HUDEP-2 (cell line): ENCODE measurements at regions not wholly inside any gene's neighbourhood (a gene's known extent, or its start where the extent isn't known, plus 50 kb on each side); places are given as distances from the start of the nearest gene placed in this dataset.

ENCODE experiments used
- DNase-seq, 76 experiments: peaks; one replicate each; lab custom pipeline; 2025; ENCODE audit not compliant: unreplicated experiment in 76 of 76; lab: John Stamatoyannopoulos, UW

- DNase-seq: peak in 51 of 76 experiments; percentile 42 to 82 (median 66)
These were observed 109.0 kb downstream of the HFE start for GRCh38 chr6:26195924-26196845.

- DNase-seq: peak in 70 of 76 experiments; percentile 74 to 99 (median 92)
These were observed 109.8 kb downstream of the HFE start for GRCh38 chr6:26196846-26197635.

- DNase-seq: no peak
These were observed 110.4 kb downstream of the HFE start for GRCh38 chr6:26197636-26197932.

GRCh38 chr6:26197933-26198721, 110.9 kb downstream of the HFE start:
- DNase-seq: peak in 59 of 76 experiments; percentile 54 to 88 (median 73)

GRCh38 chr6:26198722-26199056, 111.5 kb downstream of the HFE start:
- peak in 2 of 76 experiments; percentile 85 for DNase-seq

GRCh38 chr6:26199057-26199772, 112.0 kb downstream of the HFE start:
- DNase-seq: peak in 67 of 76 experiments; percentile 60 to 99 (median 92)

- DNase-seq: peak in 20 of 76 experiments; percentile 62 to 89 (median 76)
These were observed 112.8 kb downstream of the HFE start for GRCh38 chr6:26199773-26200764.

- no peak for DNase-seq
These were observed 113.9 kb downstream of the HFE start for GRCh38 chr6:26200918-26201721.

- DNase-seq: peak in 3 of 76 experiments; percentile 24 to 55 (median 26)
These were observed 115.0 kb downstream of the HFE start for GRCh38 chr6:26202201-26202611.

- DNase-seq: no peak
These were observed 115.8 kb downstream of the HFE start for GRCh38 chr6:26202811-26203583.

- peak in 70 of 76 experiments; percentile 89 to 99 (median 97) for DNase-seq
These were observed 117.3 kb downstream of the HFE start for GRCh38 chr6:26204332-26205160.

- peak in 61 of 76 experiments; percentile 66 to 92 (median 83) for DNase-seq
These were observed 118.0 kb downstream of the HFE start for GRCh38 chr6:26205161-26205624.

GRCh38 chr6:26205625-26206574, 118.7 kb downstream of the HFE start:
- peak in 30 of 76 experiments; percentile 28 to 85 (median 59) for DNase-seq

GRCh38 chr6:26206868-26207801, 119.9 kb downstream of the HFE start:
- no peak for DNase-seq
